ENCODE measurements at regions not wholly inside any gene's neighbourhood (a gene's known extent, or its start where the extent isn't known, plus 50 kb on each side); places are given as distances from the start of the nearest gene placed in this dataset.

GRCh38 chr6:40956936-40957335 is 82.1 kb downstream of the UNC5CL start:
- Histone ChIP-seq H3K9me3 (ENCODE audit: control insufficient read depth in 2 of 3, low read length in 3 of 3) (no peaks in the 10 kb centered on the region), H3K4me1 (ENCODE audit: control insufficient read depth in 2 of 2, insufficient read depth in 2 of 2, low read length in 2 of 2) (no peaks in the 10 kb centered on the region), H3K4me3 (ENCODE audit: low read length) (no peak overlapping the region), H3K27me3 (ENCODE audit: control insufficient read depth in 2 of 2, insufficient read depth in 2 of 2, low read length in 2 of 2) (no peaks in the 10 kb centered on the region), H3K36me3 (ENCODE audit: control insufficient read depth in 2 of 3, insufficient read depth in 3 of 3, low read length in 3 of 3) (no peaks in the 10 kb centered on the region), H3K27ac (ENCODE audit: low read depth, low read length) (no peak overlapping the region)
- H3K27me3 Mint-ChIP-seq: peaks cover 0 to 10% (median 5%) of the 10 kb centered on the region in 5 donors
- DNase-seq (no peak), ATAC-seq (no peak)
- no peaks in the 10 kb centered on the region for H3K36me3 Mint-ChIP-seq
- H3K9me3 Mint-ChIP-seq: no peaks in the 10 kb centered on the region
- no peak overlapping the region for H3K27ac Mint-ChIP-seq
- ChIA-PET POLR2A (no interaction called here), CTCF (interaction anchor here (0.6 to 1.0 kb wide), 2 partner anchors 16 to 82 kb away, joined by 3 read pairs; partner anchors contain the start of gene UNC5CL)
- no peak overlapping the region for H3K4me3 Mint-ChIP-seq
- H3K4me1 Mint-ChIP-seq: peaks cover 0 to 9% (median 0%) of the 10 kb centered on the region in 7 donors
- intact Hi-C loops (cut with micrococcal nuclease): no loop called here

DNA sequence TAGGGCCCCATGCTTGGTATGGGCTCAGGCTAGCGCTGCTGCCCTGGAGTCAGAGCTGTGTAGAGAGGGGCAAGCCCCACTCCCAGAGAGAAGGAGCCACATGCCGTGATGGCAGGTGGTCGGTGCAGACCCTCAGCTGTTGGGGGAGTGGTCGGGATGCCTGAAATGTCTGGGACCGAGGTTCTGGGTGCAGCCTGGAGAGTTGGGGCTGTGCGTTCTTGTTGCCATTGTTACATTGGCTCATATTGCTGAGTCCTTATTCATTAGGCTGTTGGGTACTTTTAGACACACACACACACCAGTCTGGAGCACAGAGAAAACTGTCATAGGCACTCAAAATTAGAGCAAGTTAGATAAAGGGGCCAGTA is 83.9 kb downstream of the UNC5CL start:
- no peaks in the 10 kb centered on the region for H3K9me3 ChIP-seq (ENCODE audit: control insufficient read depth in 2 of 3, low read length in 3 of 3)
- POLR2A ChIA-PET: no interaction called here
- DNase-seq: no peak
- no peaks in the 10 kb centered on the region for H3K27me3 ChIP-seq (ENCODE audit: control insufficient read depth in 2 of 2, insufficient read depth in 2 of 2, low read length in 2 of 2)
- no peaks in the 10 kb centered on the region for H3K36me3 ChIP-seq (ENCODE audit: control insufficient read depth in 2 of 3, insufficient read depth in 3 of 3, low read length in 3 of 3)
- CTCF ChIA-PET: no interaction called here
- no peak for ATAC-seq
- Mint-ChIP-seq H3K4me1 (peaks cover 0 to 1% (median 0%) of the 10 kb centered on the region in 7 donors), H3K27me3 (peaks cover 13 to 26% (median 18%) of the 10 kb centered on the region in 5 donors), H3K9me3 (no peaks in the 10 kb centered on the region), H3K4me3 (no peak overlapping the region), H3K27ac (no peak overlapping the region), H3K36me3 (no peaks in the 10 kb centered on the region)
- no peak overlapping the region for H3K4me3 ChIP-seq (ENCODE audit: low read length)
- H3K27ac ChIP-seq (ENCODE audit: low read depth, low read length): no peak overlapping the region
- no peaks in the 10 kb centered on the region for H3K4me1 ChIP-seq (ENCODE audit: control insufficient read depth in 2 of 2, insufficient read depth in 2 of 2, low read length in 2 of 2)
- intact Hi-C loops (cut with micrococcal nuclease): no loop called here

DNA sequence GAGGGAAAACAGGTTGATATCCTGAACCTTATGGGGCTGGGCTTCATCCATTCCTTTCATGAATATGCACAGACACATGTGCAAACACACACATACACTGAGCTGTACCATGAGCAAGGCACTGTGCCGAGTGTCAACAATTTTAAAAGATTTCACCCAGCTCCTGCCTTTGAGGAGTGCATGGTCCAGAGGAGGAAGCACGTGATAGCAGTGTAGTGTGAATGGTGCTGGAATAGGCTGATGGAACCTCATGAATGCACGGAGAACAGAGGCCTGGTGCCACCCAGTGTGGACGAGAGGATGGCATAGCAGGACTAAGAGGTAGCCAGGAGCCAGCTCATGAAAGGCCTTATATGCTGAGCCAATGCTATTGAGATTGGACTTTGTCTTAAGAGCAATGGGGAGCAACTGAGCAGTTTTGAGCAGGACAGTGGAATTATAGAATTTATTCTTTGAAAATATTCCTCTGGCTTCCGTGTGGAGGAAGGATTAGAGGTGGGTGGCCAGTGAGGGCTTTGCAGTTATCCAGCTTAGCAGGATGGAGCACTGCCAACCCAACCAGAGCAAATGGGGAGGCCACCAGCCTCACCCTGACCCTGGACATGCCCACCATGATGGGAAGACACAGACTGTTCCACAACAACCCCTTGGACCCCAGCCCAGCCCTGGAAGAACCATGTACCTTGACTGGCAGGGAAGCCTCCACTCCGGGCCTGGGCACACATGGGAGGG is 84.4 kb downstream of the UNC5CL start:
- ATAC-seq (no peak), DNase-seq (no peak)
- Histone ChIP-seq H3K27me3 (ENCODE audit: control insufficient read depth in 2 of 2, insufficient read depth in 2 of 2, low read length in 2 of 2) (no peaks in the 10 kb centered on the region), H3K4me1 (ENCODE audit: control insufficient read depth in 2 of 2, insufficient read depth in 2 of 2, low read length in 2 of 2) (no peaks in the 10 kb centered on the region), H3K9me3 (ENCODE audit: control insufficient read depth in 2 of 3, low read length in 3 of 3) (no peaks in the 10 kb centered on the region), H3K27ac (ENCODE audit: low read depth, low read length) (no peak overlapping the region), H3K4me3 (ENCODE audit: low read length) (no peak overlapping the region), H3K36me3 (ENCODE audit: control insufficient read depth in 2 of 3, insufficient read depth in 3 of 3, low read length in 3 of 3) (no peaks in the 10 kb centered on the region)
- POLR2A ChIA-PET: no interaction called here
- Mint-ChIP-seq H3K36me3 (no peaks in the 10 kb centered on the region), H3K27ac (no peak overlapping the region), H3K9me3 (no peaks in the 10 kb centered on the region), H3K27me3 (peaks cover 19 to 31% (median 22%) of the 10 kb centered on the region in 5 donors), H3K4me1 (peaks cover 0 to 1% (median 0%) of the 10 kb centered on the region in 7 donors), H3K4me3 (no peak overlapping the region)
- CTCF ChIA-PET: no interaction called here
- intact Hi-C loops (cut with micrococcal nuclease): no loop called here

DNA sequence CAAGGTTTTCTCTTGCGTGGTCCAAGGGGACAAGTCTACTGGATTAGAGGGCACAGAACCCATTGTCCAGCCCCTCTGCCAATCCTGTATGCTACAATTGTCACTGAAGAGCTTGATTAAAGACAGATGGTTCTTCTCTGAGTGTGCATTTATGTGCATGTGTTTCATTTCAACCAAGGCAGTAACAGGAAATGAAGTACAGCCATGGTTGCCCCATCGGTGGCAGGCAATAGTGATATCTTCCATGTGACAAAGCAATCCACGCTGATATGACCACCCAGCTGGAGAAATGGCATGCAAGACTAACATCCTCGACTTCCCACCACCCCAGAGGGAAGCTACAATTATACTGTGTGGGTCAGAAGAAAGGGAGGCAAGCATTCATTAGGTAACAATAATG is 85.5 kb downstream of the UNC5CL start:
- no peak overlapping the region for H3K27ac Mint-ChIP-seq
- DNase-seq: no peak
- H3K9me3 ChIP-seq (ENCODE audit: control insufficient read depth in 2 of 3, low read length in 3 of 3): no peaks in the 10 kb centered on the region

GRCh38 chr6:40950986-40951698 is 87.9 kb downstream of the UNC5CL start:
- H3K4me1 Mint-ChIP-seq: peaks cover 0 to 2% (median 0%) of the 10 kb centered on the region in 7 donors
- H3K36me3 ChIP-seq (ENCODE audit: control insufficient read depth in 2 of 3, insufficient read depth in 3 of 3, low read length in 3 of 3): no peaks in the 10 kb centered on the region
- intact Hi-C loops (cut with micrococcal nuclease): no loop called here
- no peak overlapping the region for H3K27ac ChIP-seq (ENCODE audit: low read depth, low read length)
- ChIA-PET POLR2A (no interaction called here), CTCF (no interaction called here)
- H3K4me3 Mint-ChIP-seq: no peak overlapping the region
- ATAC-seq: no peak
- no peaks in the 10 kb centered on the region for H3K27me3 ChIP-seq (ENCODE audit: control insufficient read depth in 2 of 2, insufficient read depth in 2 of 2, low read length in 2 of 2)
- no peak overlapping the region for H3K4me3 ChIP-seq (ENCODE audit: low read length)
- H3K27me3 Mint-ChIP-seq: peaks cover 20 to 34% (median 26%) of the 10 kb centered on the region in 5 donors
- no peaks in the 10 kb centered on the region for H3K9me3 ChIP-seq (ENCODE audit: control insufficient read depth in 2 of 3, low read length in 3 of 3)
- H3K36me3 Mint-ChIP-seq: no peaks in the 10 kb centered on the region
- H3K9me3 Mint-ChIP-seq: no peaks in the 10 kb centered on the region
- no peak overlapping the region for H3K27ac Mint-ChIP-seq
- no peak for DNase-seq
- no peaks in the 10 kb centered on the region for H3K4me1 ChIP-seq (ENCODE audit: control insufficient read depth in 2 of 2, insufficient read depth in 2 of 2, low read length in 2 of 2)

More for the DNA sequence above, 85.5 kb downstream of the UNC5CL start:
- no peaks in the 10 kb centered on the region for H3K36me3 Mint-ChIP-seq
- Histone ChIP-seq H3K4me1 (ENCODE audit: control insufficient read depth in 2 of 2, insufficient read depth in 2 of 2, low read length in 2 of 2) (no peaks in the 10 kb centered on the region), H3K36me3 (ENCODE audit: control insufficient read depth in 2 of 3, insufficient read depth in 3 of 3, low read length in 3 of 3) (no peaks in the 10 kb centered on the region), H3K27me3 (ENCODE audit: control insufficient read depth in 2 of 2, insufficient read depth in 2 of 2, low read length in 2 of 2) (no peaks in the 10 kb centered on the region), H3K27ac (ENCODE audit: low read depth, low read length) (no peak overlapping the region), H3K4me3 (ENCODE audit: low read length) (no peak overlapping the region)
- H3K4me3 Mint-ChIP-seq: no peak overlapping the region
- H3K27me3 Mint-ChIP-seq: peaks cover 20 to 38% (median 26%) of the 10 kb centered on the region in 5 donors
- POLR2A ChIA-PET: no interaction called here
- CTCF ChIA-PET: no interaction called here
- no peaks in the 10 kb centered on the region for H3K4me1 Mint-ChIP-seq
- intact Hi-C loops (cut with micrococcal nuclease): no loop called here
- H3K9me3 Mint-ChIP-seq: no peaks in the 10 kb centered on the region
- ATAC-seq: no peak

GRCh38 chr6:40948570-40948969 is 90.5 kb downstream of the UNC5CL start:
- Mint-ChIP-seq H3K27me3 (peaks cover 13 to 36% (median 23%) of the 10 kb centered on the region in 5 donors), H3K27ac (no peak overlapping the region)

More at GRCh38 chr6:40948570-40948969, 90.5 kb downstream of the UNC5CL start:
- Mint-ChIP-seq H3K4me1 (peaks cover 0 to 2% (median 0%) of the 10 kb centered on the region in 7 donors), H3K36me3 (no peaks in the 10 kb centered on the region), H3K4me3 (no peak overlapping the region), H3K9me3 (no peaks in the 10 kb centered on the region)
- Histone ChIP-seq H3K36me3 (ENCODE audit: control insufficient read depth in 2 of 3, insufficient read depth in 3 of 3, low read length in 3 of 3) (no peaks in the 10 kb centered on the region), H3K4me3 (ENCODE audit: low read length) (no peak overlapping the region), H3K27me3 (ENCODE audit: control insufficient read depth in 2 of 2, insufficient read depth in 2 of 2, low read length in 2 of 2) (no peaks in the 10 kb centered on the region), H3K27ac (ENCODE audit: low read depth, low read length) (no peak overlapping the region), H3K4me1 (ENCODE audit: control insufficient read depth in 2 of 2, insufficient read depth in 2 of 2, low read length in 2 of 2) (no peaks in the 10 kb centered on the region), H3K9me3 (ENCODE audit: control insufficient read depth in 2 of 3, low read length in 3 of 3) (no peaks in the 10 kb centered on the region)
- ChIA-PET CTCF (interaction anchor here (0.6 kb wide), 1 partner anchor 1663 kb away, joined by 5 read pairs; no protein-coding TSS in a partner anchor), POLR2A (no interaction called here)
- DNase-seq: no peak
- intact Hi-C loops (cut with micrococcal nuclease): no loop called here
- ATAC-seq: no peak

All from naive thymus-derived CD4-positive, alpha-beta T cell (primary cell).